Posterior vena cava (tissue), 2 donors: ENCODE measurements at regions not wholly inside any gene's neighbourhood (a gene's known extent, or its start where the extent isn't known, plus 50 kb on each side); places are given as distances from the start of the nearest gene placed in this dataset.
"Not testable (repeated sequence)": the region's sequence is repeated elsewhere in the genome, so short reads cannot be mapped to it uniquely, and the experiment has no call there.

Experiments used
- DNase-seq: peaks from one replicate; pipeline ENCODE4 v3.0.0-alpha.2; 2020; ENCODE audit warnings: low spot score
- intact Hi-C, 2 donors: fragments of 100-400 bp; cut with DNase I; formaldehyde crosslinking; loops; one replicate each; pipeline versions ENCODE4 v1.14.1 to v1.14.2; 2022 to 2023
- donor health status: DM: yes; HTN: yes; CAD: no.
- donor health status: DM: yes; HTN: yes; CAD: no.

DNA sequence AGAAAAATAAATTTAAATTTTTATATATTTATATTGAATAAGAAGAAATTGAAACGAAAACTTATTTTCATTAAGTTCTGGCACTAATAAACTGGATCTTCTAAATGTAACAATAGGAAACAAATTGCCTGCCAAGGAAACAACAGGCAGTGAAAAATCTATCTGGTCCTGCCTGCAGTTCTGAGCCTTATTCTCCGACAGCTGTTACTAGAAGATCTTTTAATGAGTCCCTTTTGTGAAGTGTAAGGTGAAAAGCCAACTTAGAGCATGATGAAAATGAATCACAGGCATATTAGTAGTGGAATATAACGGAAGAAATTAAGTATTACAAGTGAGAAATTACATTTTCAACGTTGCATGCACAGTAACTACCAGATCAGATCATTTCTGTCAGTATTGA lies 1002.7 kb upstream of the PCDH20 start:
- intact Hi-C loops = no loop called here
- DNase-seq = no peak

DNA sequence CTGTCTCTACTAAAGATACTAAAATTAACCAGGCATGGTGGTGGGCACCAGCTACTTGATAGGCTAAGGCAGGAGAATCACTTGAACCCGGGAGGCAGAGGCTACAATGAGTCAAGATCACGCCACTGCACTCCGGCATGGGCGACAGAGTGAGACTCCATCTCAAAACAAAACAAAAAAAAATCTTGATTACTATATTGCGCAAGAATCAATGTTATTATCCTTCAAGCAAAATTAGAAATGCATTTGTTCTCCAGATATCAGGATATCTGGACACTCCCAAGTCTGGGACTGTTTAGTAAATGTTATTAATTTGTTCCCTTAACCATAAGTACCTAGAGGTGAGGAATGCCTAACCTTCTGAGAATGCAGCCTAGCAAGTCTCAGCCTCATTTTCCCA lies 992.2 kb upstream of the PCDH20 start:
- intact Hi-C loops = no loop called here
- DNase-seq = no peak

DNA sequence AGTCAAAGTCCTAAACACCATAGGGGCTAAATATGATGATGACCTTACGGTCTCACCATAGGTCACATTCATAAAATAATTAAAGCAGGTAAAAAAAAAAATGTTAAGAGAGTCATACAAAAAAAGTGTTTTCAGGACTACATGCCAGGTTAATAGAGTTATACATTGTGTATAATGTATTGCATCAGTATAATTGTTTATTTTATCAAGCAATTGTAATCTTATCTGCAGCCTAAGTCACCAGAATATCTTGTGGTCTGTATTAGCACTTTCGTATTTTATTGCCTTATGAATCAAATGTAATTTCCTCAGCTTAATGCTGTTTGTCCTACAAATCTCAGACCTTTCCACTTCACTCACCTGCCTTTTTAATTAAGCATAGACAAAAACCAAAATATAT lies 972.9 kb upstream of the PCDH20 start:
- intact Hi-C loops = no loop called here
- no peak for DNase-seq

- no peak for DNase-seq
- intact Hi-C loops = no loop called here
Observed at GRCh38 chr13:62387647-62388046, 972.0 kb upstream of the PCDH20 start.

GRCh38 chr13:62379241-62379640 lies 963.6 kb upstream of the PCDH20 start:
- peak; percentile 60 for DNase-seq
- intact Hi-C loops = not testable (repeated sequence)

DNA sequence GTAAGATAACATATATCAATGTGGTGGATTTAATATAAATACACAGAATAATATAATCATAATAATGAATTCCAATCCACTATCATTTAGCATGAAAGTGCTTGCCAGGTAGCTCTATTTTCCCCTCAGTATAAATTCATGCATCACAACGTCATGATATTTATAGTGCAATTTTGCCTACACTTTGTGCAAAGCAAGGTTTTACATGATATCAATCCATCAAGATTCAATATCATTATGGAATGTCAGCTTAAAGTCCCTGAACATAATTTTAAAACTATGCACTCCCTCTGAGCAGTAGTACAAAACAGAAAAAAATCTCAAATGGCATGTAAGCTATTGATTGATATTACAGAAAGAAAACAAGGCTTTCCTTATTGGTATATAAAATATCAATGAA lies 962.2 kb upstream of the PCDH20 start:
- intact Hi-C loops = loop anchor here in 1 of 2 donors (1.0 kb wide), 1 partner anchor 22 kb away; no protein-coding TSS in a partner anchor
- DNase-seq = no peak

GRCh38 chr13:62375653-62376052 lies 960.0 kb upstream of the PCDH20 start:
- DNase-seq = no peak

GRCh38 chr13:62371737-62372136 lies 956.1 kb upstream of the PCDH20 start:
- DNase-seq = no peak
- intact Hi-C loops = no loop called here

More at GRCh38 chr13:62375653-62376052, 960.0 kb upstream of the PCDH20 start:
- intact Hi-C loops = no loop called here

- intact Hi-C loops, DNase-seq: not testable (repeated sequence)
Observed at GRCh38 chr13:62367971-62368370, 952.3 kb upstream of the PCDH20 start.

DNA sequence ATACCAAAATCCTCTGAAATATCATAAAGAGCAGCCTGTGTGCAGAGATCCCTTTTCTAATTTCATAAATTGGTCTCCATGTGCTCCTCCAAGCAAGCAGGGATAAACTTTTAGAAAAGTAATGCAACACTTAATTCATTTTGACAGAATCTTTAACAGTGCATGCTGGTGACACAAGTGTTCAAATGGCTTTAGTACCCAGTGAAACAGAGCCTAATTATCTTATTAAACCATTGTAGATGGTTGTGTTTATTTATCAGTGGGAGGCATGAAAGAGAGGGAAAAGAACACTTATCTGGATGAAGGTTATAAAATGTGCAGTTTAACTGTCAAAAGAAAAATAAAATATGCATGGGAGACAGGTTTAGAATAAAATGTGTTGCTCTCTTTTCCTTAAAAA lies 945.0 kb upstream of the PCDH20 start:
- DNase-seq = no peak
- intact Hi-C loops = no loop called here

GRCh38 chr13:62358646-62358932 lies 942.9 kb upstream of the PCDH20 start:
- intact Hi-C loops = no loop called here
- DNase-seq = no peak

GRCh38 chr13:62357887-62358645 lies 942.4 kb upstream of the PCDH20 start:
- intact Hi-C loops = no loop called here
- DNase-seq = no peak

- intact Hi-C loops = no loop called here
Observed at GRCh38 chr13:62356977-62357376, 941.3 kb upstream of the PCDH20 start.

GRCh38 chr13:62337109-62337880 lies 921.6 kb upstream of the PCDH20 start:
- DNase-seq = no peak
- intact Hi-C loops = no loop called here

More at GRCh38 chr13:62356977-62357376, 941.3 kb upstream of the PCDH20 start:
- DNase-seq = no peak

GRCh38 chr13:62336507-62336906 lies 920.9 kb upstream of the PCDH20 start:
- no peak for DNase-seq
- intact Hi-C loops = no loop called here

DNA sequence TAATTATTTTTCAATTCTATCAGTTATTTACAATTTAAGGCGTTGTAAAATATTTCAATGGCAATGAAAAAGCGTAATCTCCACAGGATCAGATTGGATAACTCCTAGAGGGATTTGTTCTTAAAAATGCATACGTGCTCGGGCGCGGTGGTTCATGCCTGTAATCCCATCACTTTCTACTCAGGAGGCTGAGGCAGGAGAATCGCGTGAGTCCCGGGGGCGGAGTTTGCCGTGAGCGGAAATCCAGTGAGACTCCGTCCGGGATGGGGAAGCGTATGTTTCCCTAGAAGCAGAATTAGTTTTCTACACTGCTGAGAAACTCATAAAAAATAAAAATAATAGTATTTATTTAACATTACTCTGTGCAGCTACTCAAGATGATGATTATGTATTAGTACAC lies 917.8 kb upstream of the PCDH20 start:
- intact Hi-C loops = no loop called here
- DNase-seq = peak; percentile 77

DNA sequence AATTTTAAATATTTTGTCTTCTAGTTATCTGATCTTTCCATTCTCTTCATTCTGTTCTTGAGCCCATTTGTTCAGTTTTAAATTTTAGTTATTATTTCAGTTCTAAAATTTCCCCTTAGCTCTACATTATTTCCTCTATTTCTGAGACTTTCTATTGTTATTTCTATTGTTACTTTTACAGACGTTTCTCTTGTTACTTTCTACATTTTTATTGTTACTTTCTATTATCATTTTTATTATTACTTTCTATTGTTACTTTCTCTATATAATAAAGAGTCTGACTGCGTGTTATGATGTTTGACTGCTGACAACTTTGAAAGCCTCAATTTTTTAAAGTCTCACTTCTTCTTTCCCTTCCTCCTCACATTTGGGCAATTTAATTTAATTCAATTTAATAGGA lies 915.7 kb upstream of the PCDH20 start:
- no peak for DNase-seq
- intact Hi-C loops = no loop called here

GRCh38 chr13:62327367-62327766 lies 911.7 kb upstream of the PCDH20 start:
- intact Hi-C loops = no loop called here
- no peak for DNase-seq

- intact Hi-C loops = no loop called here
- no peak for DNase-seq
Observed at GRCh38 chr13:62324842-62325241, 909.2 kb upstream of the PCDH20 start.

DNA sequence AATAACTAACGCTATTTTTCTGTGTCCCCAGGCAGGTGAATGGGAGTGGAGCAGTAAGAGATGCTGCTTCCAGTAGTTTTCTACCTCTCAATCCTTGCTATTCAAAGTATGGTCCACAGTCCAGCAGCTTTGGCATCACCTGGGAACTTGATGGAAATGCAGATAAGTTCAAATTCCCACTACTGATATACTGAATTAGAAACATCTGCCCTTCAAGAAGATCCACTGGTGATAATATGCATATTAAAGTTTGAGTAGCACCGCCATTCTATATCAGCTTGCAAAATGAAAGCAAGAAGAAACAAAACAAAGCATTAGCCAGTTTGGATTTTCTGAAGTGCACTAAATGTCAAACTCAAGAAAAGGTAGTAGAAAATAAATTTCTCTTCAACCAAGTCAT lies 906.2 kb upstream of the PCDH20 start:
- intact Hi-C loops = no loop called here
- no peak for DNase-seq

GRCh38 chr13:62321139-62321538 lies 905.5 kb upstream of the PCDH20 start:
- intact Hi-C loops = no loop called here
- DNase-seq = no peak
